Activated CD8-positive, alpha-beta T cell treated with anti-CD3 and anti-CD28 coated beads for 36 hours (primary cell): ENCODE measurements at regions not wholly inside any gene's neighbourhood (a gene's known extent, or its start where the extent isn't known, plus 50 kb on each side); places are given as distances from the start of the nearest gene placed in this dataset.

Experiments
- ATAC-seq: fragments of 200-7000 bp; cut with Tn5 transposase; one replicate; pipeline ENCODE4 v1.10.0; 2021; ENCODE audit warnings: mild to moderate bottlenecking, moderate library complexity
- CTCF ChIA-PET: fragments of 350-600 bp; sonication (Branson Sonifier 250); formaldehyde crosslinking; loops from one replicate; lab custom pipeline; 2021; ENCODE audit warnings: antibody characterized with exemption; lab: Charles Lee
- POLR2A ChIA-PET: fragments of 350-600 bp; sonication (Branson Sonifier 250); formaldehyde crosslinking; loops from one replicate; lab custom pipeline; 2021; ENCODE audit warnings: antibody characterized with exemption; lab: Charles Lee
- DNase-seq: peaks from one replicate; pipeline ENCODE4 v3.0.0-alpha.2; 2020
- H3K27ac Mint-ChIP-seq: one replicate; pipeline ENCODE4 v1.8.0; 2021; ENCODE audit warnings: mild to moderate bottlenecking, mixed read lengths
- H3K27me3 Mint-ChIP-seq: one replicate; pipeline ENCODE4 v1.8.0; 2021; ENCODE audit warnings: mixed read lengths
- H3K36me3 Mint-ChIP-seq: one replicate; pipeline ENCODE4 v1.8.0; 2021; ENCODE audit warnings: low read depth, mixed read lengths
- H3K4me1 Mint-ChIP-seq: one replicate; pipeline ENCODE4 v1.8.0; 2021; ENCODE audit warnings: low read depth, mixed read lengths
- H3K4me3 Mint-ChIP-seq: one replicate; pipeline ENCODE4 v1.8.0; 2021; ENCODE audit warnings: mild to moderate bottlenecking, moderate library complexity, mixed read lengths
- H3K9me3 Mint-ChIP-seq: one replicate; pipeline ENCODE4 v1.8.0; 2021; ENCODE audit warnings: mixed read lengths
- intact Hi-C: fragments of 100-400 bp; cut with micrococcal nuclease; formaldehyde crosslinking; loops from one replicate; pipeline ENCODE4 v1.10.0; 2022
- TF ChIP-seq, protein P1 (sequence below): fragments of 200-600 bp; IDR thresholded peaks from one replicate; pipeline ENCODE4 v1.8.0; 2022; ENCODE audit warnings: antibody characterized with exemption, mild to moderate bottlenecking

DNA sequence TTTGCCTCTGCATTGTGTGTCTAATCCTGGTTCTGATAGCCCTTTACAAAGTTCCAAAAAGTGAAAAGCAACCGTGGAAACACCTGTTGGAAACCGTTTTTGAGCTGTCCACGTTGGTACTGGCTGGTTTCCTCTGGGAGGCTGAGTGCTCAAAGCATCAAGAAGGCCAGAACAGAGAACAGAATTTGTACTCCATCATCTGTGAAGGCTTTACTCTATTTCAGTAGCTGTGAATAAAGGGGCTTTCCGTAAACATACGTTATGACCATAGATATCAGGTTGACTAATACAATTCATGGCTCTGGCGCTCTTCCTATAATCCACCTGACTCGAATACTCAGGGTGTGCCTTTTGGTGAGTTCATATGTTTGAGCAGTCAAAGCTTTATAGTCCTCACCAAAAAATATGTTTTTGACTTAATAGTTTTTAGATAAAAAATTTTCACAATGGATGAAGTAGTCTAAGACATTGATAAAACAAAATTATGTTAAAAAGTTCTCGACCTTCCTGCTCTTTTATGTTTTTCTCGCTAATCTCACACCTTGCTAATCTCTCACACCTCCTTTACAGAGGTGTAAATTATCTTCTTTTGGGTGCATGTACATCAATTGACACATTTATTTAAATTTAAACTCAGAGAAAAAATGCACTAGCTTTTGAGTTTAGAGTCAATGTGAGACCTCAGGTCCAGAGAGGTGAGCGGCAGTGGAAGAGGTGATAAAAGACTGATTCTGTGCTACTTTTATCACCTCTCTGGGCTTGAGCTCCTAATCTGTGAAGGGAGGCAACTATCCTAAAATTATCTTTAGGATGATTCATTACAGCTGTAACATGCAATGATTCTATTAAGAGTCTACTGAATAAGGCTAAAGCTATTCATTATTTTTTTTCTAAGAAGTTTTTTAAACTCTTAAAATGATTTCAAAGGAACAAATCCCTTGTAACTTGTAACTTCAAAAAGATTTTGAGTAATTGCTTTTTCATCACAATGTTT is 65.3 kb downstream of the CXCR4 start:
- TF ChIP-seq, protein P1, sequence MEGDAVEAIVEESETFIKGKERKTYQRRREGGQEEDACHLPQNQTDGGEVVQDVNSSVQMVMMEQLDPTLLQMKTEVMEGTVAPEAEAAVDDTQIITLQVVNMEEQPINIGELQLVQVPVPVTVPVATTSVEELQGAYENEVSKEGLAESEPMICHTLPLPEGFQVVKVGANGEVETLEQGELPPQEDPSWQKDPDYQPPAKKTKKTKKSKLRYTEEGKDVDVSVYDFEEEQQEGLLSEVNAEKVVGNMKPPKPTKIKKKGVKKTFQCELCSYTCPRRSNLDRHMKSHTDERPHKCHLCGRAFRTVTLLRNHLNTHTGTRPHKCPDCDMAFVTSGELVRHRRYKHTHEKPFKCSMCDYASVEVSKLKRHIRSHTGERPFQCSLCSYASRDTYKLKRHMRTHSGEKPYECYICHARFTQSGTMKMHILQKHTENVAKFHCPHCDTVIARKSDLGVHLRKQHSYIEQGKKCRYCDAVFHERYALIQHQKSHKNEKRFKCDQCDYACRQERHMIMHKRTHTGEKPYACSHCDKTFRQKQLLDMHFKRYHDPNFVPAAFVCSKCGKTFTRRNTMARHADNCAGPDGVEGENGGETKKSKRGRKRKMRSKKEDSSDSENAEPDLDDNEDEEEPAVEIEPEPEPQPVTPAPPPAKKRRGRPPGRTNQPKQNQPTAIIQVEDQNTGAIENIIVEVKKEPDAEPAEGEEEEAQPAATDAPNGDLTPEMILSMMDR: no peak
- peaks cover 6% of the 10 kb centered on the region for H3K36me3 Mint-ChIP-seq
- H3K27ac Mint-ChIP-seq: peak overlapping the region; percentile 91
- H3K4me3 Mint-ChIP-seq: peak overlapping the region; percentile 48
- ChIA-PET CTCF (interaction anchor here (0.6 to 1.3 kb wide), 6 partner anchors 25 to 332 kb away, joined by 3 to 10 read pairs (median 3); no protein-coding TSS in a partner anchor), POLR2A (interaction anchor here (0.6 to 3.9 kb wide), 16 partner anchors 44 to 329 kb away, joined by 3 to 18 read pairs (median 3); partner anchors contain the start of gene DARS1)
- peaks cover 82% of the 10 kb centered on the region for H3K4me1 Mint-ChIP-seq
- DNase-seq: peak; percentile 39
- H3K27me3 Mint-ChIP-seq: no peaks in the 10 kb centered on the region
- ATAC-seq: peak; percentile 23
- peaks cover under 1% of the 10 kb centered on the region for H3K9me3 Mint-ChIP-seq
- intact Hi-C loops: loop anchor here (5.0 kb wide), 3 partner anchors 40 to 330 kb away; no protein-coding TSS in a partner anchor

DNA sequence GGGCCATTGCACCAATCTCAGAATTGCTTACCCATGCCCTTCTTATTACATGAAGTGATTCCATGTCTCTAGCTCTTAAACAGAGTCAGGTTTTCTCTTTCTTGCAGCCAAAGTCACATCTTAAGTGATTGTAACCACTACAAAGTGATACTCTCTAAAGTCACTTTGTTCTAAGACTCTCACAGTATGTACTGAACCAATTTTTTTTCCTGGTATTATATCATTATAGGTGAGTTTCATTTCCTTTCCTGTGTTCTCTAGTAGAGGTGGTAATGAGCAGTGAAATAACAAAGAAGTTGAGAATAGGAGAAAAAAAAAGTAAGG is 66.3 kb upstream of the DARS1 start:
- Mint-ChIP-seq H3K4me1 (peaks cover 78% of the 10 kb centered on the region), H3K36me3 (peaks cover 6% of the 10 kb centered on the region), H3K27me3 (no peaks in the 10 kb centered on the region), H3K4me3 (peak overlapping the region; percentile 48), H3K9me3 (no peaks in the 10 kb centered on the region), H3K27ac (peak overlapping the region; percentile 91)
- peak; percentile 31 for ATAC-seq
- no peak for DNase-seq
- TF ChIP-seq, protein P1: no peak
- POLR2A ChIA-PET: interaction anchor here (0.6 to 3.9 kb wide), 8 partner anchors 43 to 330 kb away, joined by 3 to 18 read pairs (median 10); partner anchors contain the start of gene DARS1
- intact Hi-C loops: loop anchor here (1.0 to 5.0 kb wide), 5 partner anchors 39 to 331 kb away; no protein-coding TSS in a partner anchor
- CTCF ChIA-PET: interaction anchor here (0.9 kb wide), 1 partner anchor 80 kb away, joined by 3 read pairs; no protein-coding TSS in a partner anchor

DNA sequence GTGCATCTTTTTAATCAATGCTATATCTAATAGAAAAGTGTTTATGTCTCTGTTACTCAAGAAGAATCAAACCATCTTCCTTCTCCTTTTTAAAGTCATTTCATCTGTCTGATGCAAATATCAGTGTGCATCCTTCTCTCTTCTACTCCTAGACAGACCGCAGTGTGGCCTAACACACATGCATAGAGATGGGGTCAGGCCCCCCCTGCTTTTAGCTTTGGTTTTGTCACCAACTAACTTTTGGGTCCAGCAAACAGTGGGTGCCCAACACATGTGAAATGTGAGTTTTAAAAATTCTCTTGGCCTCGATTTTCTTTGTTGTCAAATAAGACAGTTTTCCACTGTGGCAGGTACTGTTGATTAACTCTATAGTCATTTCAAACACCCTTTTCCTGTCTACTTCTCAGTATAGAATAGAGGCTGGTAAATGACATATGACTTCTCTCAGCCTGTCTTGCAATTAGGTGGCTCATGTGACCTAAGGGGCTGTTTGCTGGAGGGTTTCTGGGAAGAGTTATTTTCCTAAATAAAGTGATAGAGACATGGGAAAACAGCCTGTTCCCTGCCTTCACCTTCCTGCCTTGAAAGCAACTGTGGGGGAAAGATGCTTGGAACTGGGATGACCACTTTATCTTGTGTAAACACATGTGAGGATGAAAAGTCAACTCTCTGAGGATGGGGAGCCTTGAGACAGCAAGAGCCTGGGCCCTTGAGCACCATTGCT is 65.7 kb upstream of the DARS1 start:
- intact Hi-C loops: loop anchor here (1.0 to 5.0 kb wide), 5 partner anchors 39 to 331 kb away; no protein-coding TSS in a partner anchor
- peak; percentile 58 for ATAC-seq
- H3K27ac Mint-ChIP-seq: peak overlapping the region; percentile 91
- DNase-seq: peak; percentile 45
- no peaks in the 10 kb centered on the region for H3K9me3 Mint-ChIP-seq
- TF ChIP-seq, protein P1: no peak
- no peaks in the 10 kb centered on the region for H3K27me3 Mint-ChIP-seq
- H3K4me3 Mint-ChIP-seq: peak overlapping the region; percentile 48
- POLR2A ChIA-PET: interaction anchor here (1.1 to 3.9 kb wide), 10 partner anchors 8 to 331 kb away, joined by 3 to 18 read pairs (median 10); partner anchors contain the start of gene DARS1
- peaks cover 79% of the 10 kb centered on the region for H3K4me1 Mint-ChIP-seq
- CTCF ChIA-PET: interaction anchor here (1.3 kb wide), 1 partner anchor 43 kb away, joined by 4 read pairs; no protein-coding TSS in a partner anchor
- peaks cover 6% of the 10 kb centered on the region for H3K36me3 Mint-ChIP-seq

DNA sequence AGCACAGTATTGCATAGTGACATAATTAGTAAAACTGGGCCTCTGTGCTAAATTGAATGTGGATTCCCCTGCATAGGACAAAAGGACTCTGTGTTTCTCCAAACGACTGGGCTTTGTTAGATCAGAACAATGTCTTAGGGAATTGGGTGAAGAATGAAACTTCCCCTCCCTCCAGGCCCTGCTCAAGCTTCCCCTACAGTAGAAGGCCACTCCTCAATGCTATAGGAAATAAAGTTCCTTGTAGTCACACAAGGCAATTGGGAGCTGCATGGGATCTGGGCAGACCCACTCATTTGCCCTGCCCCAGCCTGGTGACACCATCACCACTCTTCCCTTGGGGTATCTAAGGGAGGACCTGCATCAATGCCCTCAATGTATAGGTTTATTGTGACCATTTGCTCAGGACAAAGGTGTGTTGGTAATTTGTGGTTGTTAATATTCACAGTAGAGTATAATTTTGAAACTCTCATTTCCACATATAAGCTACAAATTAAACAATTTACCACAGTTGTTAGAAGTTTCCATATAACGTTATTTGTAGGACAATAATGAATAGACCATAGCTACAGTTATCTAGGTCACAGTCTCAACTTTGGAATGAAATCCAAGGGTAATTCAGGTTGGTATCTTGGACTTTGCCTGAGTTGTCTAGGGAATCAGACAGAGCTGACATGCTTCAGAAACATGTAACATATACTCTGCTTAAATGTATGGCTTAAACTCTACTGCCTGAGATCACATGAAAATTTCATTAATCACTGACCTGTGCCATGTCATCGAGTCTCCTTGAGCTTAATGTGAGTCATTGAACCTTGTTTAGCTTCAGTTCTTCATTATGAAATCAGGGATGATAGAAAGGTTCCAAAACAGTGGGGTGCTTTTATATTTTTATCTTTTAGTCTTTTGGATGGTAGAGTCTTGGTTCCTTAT is 64.8 kb upstream of the DARS1 start:
- H3K27me3 Mint-ChIP-seq: no peaks in the 10 kb centered on the region
- intact Hi-C loops: loop anchor here (2.0 to 5.0 kb wide), 4 partner anchors 38 to 332 kb away; no protein-coding TSS in a partner anchor
- ChIA-PET POLR2A (interaction anchor here (0.6 to 3.5 kb wide), 10 partner anchors 9 to 192 kb away, joined by 3 to 18 read pairs (median 6); partner anchors contain the start of gene DARS1), CTCF (interaction anchor here (1.0 to 1.4 kb wide), 3 partner anchors 39 to 334 kb away, joined by 3 to 4 read pairs (median 4); no protein-coding TSS in a partner anchor)
- ATAC-seq (no peak), DNase-seq (no peak)
- H3K9me3 Mint-ChIP-seq: no peaks in the 10 kb centered on the region
- H3K4me1 Mint-ChIP-seq: peaks cover 81% of the 10 kb centered on the region
- TF ChIP-seq, protein P1: no peak
- peak overlapping the region; percentile 18 for H3K4me3 Mint-ChIP-seq
- peak overlapping the region; percentile 91 for H3K27ac Mint-ChIP-seq
- H3K36me3 Mint-ChIP-seq: peaks cover 2% of the 10 kb centered on the region
